IgD-negative memory B cell (primary cell): ENCODE measurements at regions not wholly inside any gene's neighbourhood (a gene's known extent, or its start where the extent isn't known, plus 50 kb on each side); places are given as distances from the start of the nearest gene placed in this dataset.
A peak's percentile ranks its signal among the peaks of the same experiment; 100 is the strongest.

Experiments
- H3K27ac Mint-ChIP-seq, 3 donors: one replicate each; pipeline ENCODE4 v1.8.0; 2020 to 2022; ENCODE audit warnings: mild to moderate bottlenecking in 3 of 3, mixed read lengths in 3 of 3, moderate library complexity in 1 of 3
- H3K27me3 Mint-ChIP-seq: one replicate; pipeline ENCODE4 v1.8.0; 2021; ENCODE audit warnings: mixed read lengths
- H3K36me3 Mint-ChIP-seq: one replicate; pipeline ENCODE4 v1.8.0; 2020; ENCODE audit warnings: mild to moderate bottlenecking, mixed read lengths
- H3K4me1 Mint-ChIP-seq, 3 donors: one replicate each; pipeline ENCODE4 v1.8.0; 2020 to 2022; ENCODE audit warnings: mixed read lengths in 3 of 3, mild to moderate bottlenecking in 1 of 3
- H3K4me3 Mint-ChIP-seq, 4 donors: one replicate each; pipeline ENCODE4 v1.8.0; 2020 to 2022; ENCODE audit warnings: mild to moderate bottlenecking in 4 of 4, mixed read lengths in 4 of 4, moderate library complexity in 3 of 4
- H3K9me3 Mint-ChIP-seq, 3 donors: one replicate each; pipeline ENCODE4 v1.8.0; 2020 to 2021; ENCODE audit warnings: mixed read lengths in 3 of 3, mild to moderate bottlenecking in 1 of 3

DNA sequence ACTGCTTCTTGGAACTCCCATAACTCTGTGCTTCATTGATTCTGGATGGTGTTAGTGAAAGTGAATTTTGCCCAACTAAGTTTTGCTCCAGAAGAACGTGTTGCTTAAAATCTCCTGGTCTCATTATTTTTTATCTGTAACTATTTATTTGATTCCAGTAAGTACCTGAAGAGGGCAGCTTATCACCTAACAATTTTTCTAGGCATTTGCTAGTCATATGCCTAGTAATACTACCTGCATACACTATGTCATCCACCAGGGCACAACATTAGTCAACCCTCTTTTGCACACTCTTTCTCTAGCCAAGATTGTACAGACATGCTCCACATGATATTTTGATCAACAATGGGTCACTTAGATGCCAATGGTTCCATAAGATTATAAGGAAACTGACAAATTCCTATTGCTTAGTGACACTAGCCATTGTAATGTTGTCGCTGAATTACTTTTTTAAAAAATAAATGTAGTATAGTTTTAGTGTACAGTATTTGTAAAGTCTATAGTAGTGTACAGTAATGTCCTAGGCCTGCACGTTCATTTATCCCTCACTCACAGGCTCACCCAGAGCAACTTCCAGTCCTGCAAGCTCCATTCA is 499.9 kb upstream of the AADAT start:
- H3K4me3 Mint-ChIP-seq: no peak overlapping the region
- no peaks in the 10 kb centered on the region for H3K4me1 Mint-ChIP-seq
- H3K9me3 Mint-ChIP-seq: peaks cover 0 to 2% (median 0%) of the 10 kb centered on the region in 3 donors
- H3K27me3 Mint-ChIP-seq: no peaks in the 10 kb centered on the region
- no peaks in the 10 kb centered on the region for H3K36me3 Mint-ChIP-seq
- no peak overlapping the region for H3K27ac Mint-ChIP-seq

DNA sequence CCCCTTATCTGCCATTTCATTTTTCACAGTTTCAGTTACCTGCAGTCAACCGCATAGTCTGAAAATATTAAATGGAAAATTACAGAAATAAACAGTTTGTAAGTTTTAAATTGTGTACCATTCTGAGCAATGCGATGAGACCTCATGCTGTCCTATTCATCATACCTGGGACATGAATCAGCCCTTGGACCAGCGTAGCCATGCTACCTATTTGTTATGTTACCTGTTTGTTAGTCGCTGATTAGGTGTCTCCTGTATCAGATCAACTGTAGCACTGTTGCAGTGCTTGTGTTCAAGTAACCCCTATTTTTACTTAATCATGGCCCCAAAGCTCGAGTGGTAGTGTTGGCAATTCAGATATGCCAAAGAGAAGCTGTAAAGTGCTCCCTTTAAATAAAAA is 492.2 kb upstream of the AADAT start:
- Mint-ChIP-seq H3K36me3 (no peaks in the 10 kb centered on the region), H3K27ac (no peak overlapping the region), H3K27me3 (no peaks in the 10 kb centered on the region), H3K4me3 (no peak overlapping the region), H3K9me3 (peaks cover 3 to 26% (median 5%) of the 10 kb centered on the region in 3 donors), H3K4me1 (no peaks in the 10 kb centered on the region)

DNA sequence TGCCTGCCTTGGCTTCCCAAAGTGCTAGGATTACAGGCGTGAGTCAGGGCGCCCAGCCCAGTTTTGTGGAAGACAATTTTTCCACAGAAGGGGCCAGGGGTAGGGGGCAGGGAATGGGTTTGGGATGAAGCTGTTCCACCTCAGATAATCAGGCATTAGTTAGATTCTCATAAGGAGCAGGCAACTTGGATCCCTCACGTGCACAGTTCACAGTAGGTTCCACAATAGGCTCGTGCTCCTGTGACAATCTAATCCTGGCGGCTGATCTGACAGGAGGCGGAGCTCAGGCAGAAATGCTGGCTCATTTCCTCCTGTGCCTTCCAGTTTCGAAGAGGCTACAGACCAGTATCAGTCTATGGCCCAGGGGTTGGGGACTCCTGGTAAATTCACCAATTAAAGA is 491.6 kb upstream of the AADAT start:
- Mint-ChIP-seq H3K27me3 (no peaks in the 10 kb centered on the region), H3K4me3 (no peak overlapping the region), H3K4me1 (no peaks in the 10 kb centered on the region), H3K27ac (no peak overlapping the region), H3K9me3 (peaks cover 3 to 28% (median 5%) of the 10 kb centered on the region in 3 donors), H3K36me3 (no peaks in the 10 kb centered on the region)

- Mint-ChIP-seq H3K4me1 (no peaks in the 10 kb centered on the region), H3K27me3 (no peaks in the 10 kb centered on the region), H3K9me3 (peaks cover 3 to 30% (median 5%) of the 10 kb centered on the region in 3 donors), H3K36me3 (no peaks in the 10 kb centered on the region), H3K27ac (no peak overlapping the region), H3K4me3 (no peak overlapping the region)
Measured at GRCh38 chr4:170580651-170581050, 490.9 kb upstream of the AADAT start.

DNA sequence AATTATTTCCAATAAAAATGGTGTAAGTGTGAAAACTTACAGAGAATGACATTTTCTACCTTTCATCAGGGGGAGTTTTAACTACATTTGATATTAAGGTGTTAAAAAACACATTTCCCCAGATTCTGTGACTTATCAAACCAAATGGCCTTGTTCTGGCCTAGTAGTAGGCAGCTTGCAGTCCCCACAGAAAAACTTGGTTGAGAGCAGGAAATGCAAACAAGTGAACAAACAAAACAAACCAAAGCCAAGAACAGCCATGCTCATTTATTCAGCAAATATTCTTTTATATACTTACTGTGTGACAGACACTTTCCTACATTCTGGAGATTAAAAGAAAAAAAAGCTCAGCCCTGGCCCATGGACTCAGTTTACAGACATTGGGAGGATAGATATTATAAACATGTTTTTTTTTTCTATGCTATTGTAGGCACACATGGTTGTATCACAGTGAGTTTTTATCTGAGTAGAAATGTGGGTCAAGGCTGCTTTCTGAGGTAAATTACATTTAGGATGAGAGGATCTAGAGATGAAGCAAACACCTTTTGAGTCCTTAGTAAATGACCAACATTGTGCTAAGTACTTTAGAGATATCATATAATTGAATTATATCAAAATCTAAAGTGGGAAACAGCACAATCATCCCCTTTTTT is 449.2 kb upstream of the AADAT start:
- H3K4me3 Mint-ChIP-seq: no peak overlapping the region
- H3K27me3 Mint-ChIP-seq: no peaks in the 10 kb centered on the region
- H3K9me3 Mint-ChIP-seq: peaks cover 2 to 8% (median 2%) of the 10 kb centered on the region in 3 donors
- no peak overlapping the region for H3K27ac Mint-ChIP-seq
- H3K36me3 Mint-ChIP-seq: no peaks in the 10 kb centered on the region
- no peaks in the 10 kb centered on the region for H3K4me1 Mint-ChIP-seq

GRCh38 chr4:170529748-170530722 is 440.3 kb upstream of the AADAT start:
- Mint-ChIP-seq H3K27ac (no peak overlapping the region), H3K36me3 (no peaks in the 10 kb centered on the region), H3K4me1 (no peaks in the 10 kb centered on the region), H3K9me3 (peaks cover 0 to 9% (median 0%) of the 10 kb centered on the region in 3 donors), H3K4me3 (no peak overlapping the region), H3K27me3 (no peaks in the 10 kb centered on the region)

DNA sequence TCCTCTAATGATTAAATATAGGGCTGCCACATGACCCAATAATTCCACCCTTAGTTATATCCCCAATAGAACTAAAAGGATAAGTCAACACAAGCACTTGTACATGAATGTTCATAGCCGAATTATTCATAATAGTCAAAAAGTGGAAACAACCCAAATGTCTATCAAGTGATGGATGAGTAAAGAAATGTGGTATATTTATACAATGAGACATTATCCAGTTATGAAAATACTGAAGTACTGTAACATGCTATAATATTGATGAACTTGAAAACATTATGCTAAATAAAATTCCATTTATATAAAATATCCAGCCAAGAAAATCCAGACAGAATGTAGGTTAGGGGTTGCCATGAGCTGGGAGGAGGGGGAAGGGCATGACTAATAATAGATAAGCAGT is 436.7 kb upstream of the AADAT start:
- H3K9me3 Mint-ChIP-seq: peaks cover 0 to 3% (median 2%) of the 10 kb centered on the region in 3 donors
- H3K27ac Mint-ChIP-seq: no peak overlapping the region
- H3K36me3 Mint-ChIP-seq: no peaks in the 10 kb centered on the region
- H3K4me3 Mint-ChIP-seq: no peak overlapping the region
- no peaks in the 10 kb centered on the region for H3K27me3 Mint-ChIP-seq
- no peaks in the 10 kb centered on the region for H3K4me1 Mint-ChIP-seq

DNA sequence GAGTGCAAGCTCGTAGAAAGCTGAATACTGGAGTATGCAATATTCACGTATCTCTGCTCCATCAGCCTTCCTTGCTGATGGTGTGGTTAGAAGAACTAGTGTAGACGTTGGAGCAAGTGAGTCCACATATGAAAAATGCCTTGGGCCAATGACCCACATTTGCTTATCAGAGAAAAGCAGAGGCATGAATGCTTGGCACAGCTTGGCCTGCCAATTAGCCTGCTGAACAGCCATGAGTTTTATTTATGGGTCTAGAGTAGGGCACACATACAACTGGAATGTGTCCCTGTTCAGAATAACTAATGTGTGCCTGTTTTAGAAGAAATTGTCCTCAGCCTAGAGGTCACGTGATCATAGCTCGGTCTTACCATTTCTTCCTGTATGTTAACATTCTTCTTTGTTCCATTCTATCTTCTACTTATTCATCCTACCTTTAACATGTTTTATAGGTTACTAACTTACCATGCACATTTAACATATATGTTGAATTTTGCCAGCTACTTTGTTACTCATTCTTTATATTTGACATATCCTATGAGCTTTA is 432.7 kb upstream of the AADAT start:
- no peaks in the 10 kb centered on the region for H3K36me3 Mint-ChIP-seq
- no peaks in the 10 kb centered on the region for H3K4me1 Mint-ChIP-seq
- no peaks in the 10 kb centered on the region for H3K27me3 Mint-ChIP-seq
- H3K27ac Mint-ChIP-seq: no peak overlapping the region
- H3K9me3 Mint-ChIP-seq: peaks cover 0 to 7% (median 3%) of the 10 kb centered on the region in 3 donors
- no peak overlapping the region for H3K4me3 Mint-ChIP-seq

DNA sequence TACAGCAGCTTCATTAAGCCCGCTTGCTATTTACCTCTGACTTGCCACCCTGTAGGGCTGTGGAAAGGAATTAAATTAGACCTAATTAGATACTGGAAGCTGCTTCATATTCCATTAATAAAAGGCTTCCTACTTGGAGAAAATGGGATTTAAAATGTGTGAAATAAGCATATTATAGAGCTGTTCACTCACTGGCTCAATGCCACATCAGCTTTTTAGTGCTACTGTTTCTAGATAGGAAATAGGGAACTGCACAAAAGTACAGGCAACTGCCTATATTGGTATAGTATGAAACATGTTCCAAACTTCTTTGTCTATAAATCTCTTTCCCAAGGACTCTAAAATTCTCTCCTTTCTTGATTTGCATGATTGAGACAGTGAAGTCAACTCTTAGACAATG is 407.9 kb upstream of the AADAT start:
- Mint-ChIP-seq H3K9me3 (peaks cover 5 to 8% (median 6%) of the 10 kb centered on the region in 3 donors), H3K36me3 (no peaks in the 10 kb centered on the region), H3K27ac (no peak overlapping the region), H3K4me1 (no peaks in the 10 kb centered on the region), H3K27me3 (no peaks in the 10 kb centered on the region), H3K4me3 (no peak overlapping the region)

DNA sequence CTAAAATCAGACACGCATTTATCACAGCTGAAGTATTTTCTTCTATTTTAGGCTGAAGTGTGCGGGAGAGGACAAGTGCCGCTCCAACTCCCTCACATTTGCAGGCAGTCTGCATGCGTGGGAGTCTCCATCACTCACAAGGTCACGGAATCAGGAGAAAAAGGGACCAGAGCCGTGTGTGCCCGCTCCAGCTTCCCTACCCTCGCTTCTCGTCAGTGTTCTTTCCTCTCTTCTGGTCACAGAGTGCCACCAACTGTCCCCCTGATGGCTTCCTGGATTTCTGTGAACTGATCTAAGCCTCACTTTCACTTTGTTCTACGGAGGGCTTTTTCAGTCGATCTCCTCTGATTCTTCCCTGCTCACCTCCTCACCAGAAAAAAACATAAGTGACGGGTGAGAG is 407.4 kb upstream of the AADAT start:
- H3K4me3 Mint-ChIP-seq: peak overlapping the region in 1 of 4 donors; percentile 54
- peaks cover 5 to 7% (median 6%) of the 10 kb centered on the region in 3 donors for H3K9me3 Mint-ChIP-seq
- H3K4me1 Mint-ChIP-seq: no peaks in the 10 kb centered on the region
- no peaks in the 10 kb centered on the region for H3K27me3 Mint-ChIP-seq
- H3K36me3 Mint-ChIP-seq: no peaks in the 10 kb centered on the region
- no peak overlapping the region for H3K27ac Mint-ChIP-seq

- H3K4me1 Mint-ChIP-seq: no peaks in the 10 kb centered on the region
- H3K4me3 Mint-ChIP-seq: no peak overlapping the region
- H3K9me3 Mint-ChIP-seq: peaks cover 0 to 6% (median 4%) of the 10 kb centered on the region in 3 donors
- no peaks in the 10 kb centered on the region for H3K36me3 Mint-ChIP-seq
- no peaks in the 10 kb centered on the region for H3K27me3 Mint-ChIP-seq
- no peak overlapping the region for H3K27ac Mint-ChIP-seq
Measured at GRCh38 chr4:170491981-170492380, 402.2 kb upstream of the AADAT start.

GRCh38 chr4:170476351-170476750 is 386.6 kb upstream of the AADAT start:
- H3K27me3 Mint-ChIP-seq: no peaks in the 10 kb centered on the region
- H3K4me3 Mint-ChIP-seq: no peak overlapping the region
- no peaks in the 10 kb centered on the region for H3K36me3 Mint-ChIP-seq
- no peaks in the 10 kb centered on the region for H3K4me1 Mint-ChIP-seq
- no peak overlapping the region for H3K27ac Mint-ChIP-seq
- H3K9me3 Mint-ChIP-seq: no peaks in the 10 kb centered on the region

- H3K27ac Mint-ChIP-seq: no peak overlapping the region
- H3K27me3 Mint-ChIP-seq: no peaks in the 10 kb centered on the region
- peaks cover 2% of the 10 kb centered on the region for H3K36me3 Mint-ChIP-seq
- peaks cover 3 to 13% (median 7%) of the 10 kb centered on the region in 3 donors for H3K9me3 Mint-ChIP-seq
- H3K4me1 Mint-ChIP-seq: no peaks in the 10 kb centered on the region
- no peak overlapping the region for H3K4me3 Mint-ChIP-seq
Measured at GRCh38 chr4:170465429-170465828, 375.7 kb upstream of the AADAT start.

- H3K4me1 Mint-ChIP-seq: no peaks in the 10 kb centered on the region
- peaks cover 0 to 13% (median 7%) of the 10 kb centered on the region in 3 donors for H3K9me3 Mint-ChIP-seq
- H3K36me3 Mint-ChIP-seq: peaks cover 2% of the 10 kb centered on the region
- no peak overlapping the region for H3K4me3 Mint-ChIP-seq
- no peak overlapping the region for H3K27ac Mint-ChIP-seq
- H3K27me3 Mint-ChIP-seq: no peaks in the 10 kb centered on the region
Measured at GRCh38 chr4:170464614-170465197, 374.9 kb upstream of the AADAT start.

DNA sequence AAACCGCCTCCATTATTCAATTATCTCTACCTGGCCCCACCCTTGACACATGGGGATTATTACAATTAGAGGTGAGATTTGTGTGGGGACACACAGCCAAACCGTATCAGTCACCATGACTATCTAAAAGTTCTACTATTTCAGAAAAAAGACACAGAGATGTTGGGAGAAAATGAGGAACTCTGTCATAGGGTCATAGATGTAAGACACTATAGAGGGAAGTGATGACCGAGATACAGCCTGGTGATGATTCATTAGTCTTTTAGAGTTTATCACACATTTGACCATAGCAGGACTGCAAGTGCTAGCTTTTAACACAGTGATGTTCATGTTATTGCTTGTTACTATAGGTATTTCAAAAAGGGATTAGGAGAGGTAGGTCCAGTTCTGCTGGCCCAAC is 357.0 kb upstream of the AADAT start:
- Mint-ChIP-seq H3K27me3 (no peaks in the 10 kb centered on the region), H3K9me3 (peaks cover 0 to 2% (median 0%) of the 10 kb centered on the region in 3 donors), H3K36me3 (no peaks in the 10 kb centered on the region), H3K27ac (no peak overlapping the region), H3K4me3 (no peak overlapping the region), H3K4me1 (no peaks in the 10 kb centered on the region)
